ENCODE measurements at regions not wholly inside any gene's neighbourhood (a gene's known extent, or its start where the extent isn't known, plus 50 kb on each side); places are given as distances from the start of the nearest gene placed in this dataset.
A peak's percentile ranks its signal among the peaks of the same experiment; 100 is the strongest.

GRCh38 chr17:5942687-5943086 is 127.5 kb upstream of the WSCD1 start:
- H3K9me3 ChIP-seq (ENCODE audit: control insufficient read depth, insufficient read depth, low read length): no peaks in the 10 kb centered on the region
- peaks cover 8% of the 10 kb centered on the region for H3K4me1 ChIP-seq (ENCODE audit: control insufficient read depth, insufficient read depth, low read length)
- no peaks in the 10 kb centered on the region for H3K27me3 ChIP-seq (ENCODE audit: control insufficient read depth, insufficient read depth, low read length)
- H3K4me3 ChIP-seq (ENCODE audit: low read depth, low read length): no peak overlapping the region
- H3K27ac ChIP-seq (ENCODE audit: low read depth, low read length): no peak overlapping the region
- 78% methylated on average over 7 of the region's 7 CpGs for WGBS (ENCODE audit: insufficient coverage)
- no peaks in the 10 kb centered on the region for H3K36me3 ChIP-seq (ENCODE audit: control insufficient read depth, insufficient read depth, low read length)
- no peak for DNase-seq (ENCODE audit: low read depth in 4 of 6, low spot score in 6 of 6)

GRCh38 chr17:5943232-5943631 is 126.9 kb upstream of the WSCD1 start:
- Histone ChIP-seq H3K9me3 (ENCODE audit: control insufficient read depth, insufficient read depth, low read length) (no peaks in the 10 kb centered on the region), H3K27me3 (ENCODE audit: control insufficient read depth, insufficient read depth, low read length) (no peaks in the 10 kb centered on the region), H3K36me3 (ENCODE audit: control insufficient read depth, insufficient read depth, low read length) (no peaks in the 10 kb centered on the region), H3K4me1 (ENCODE audit: control insufficient read depth, insufficient read depth, low read length) (peaks cover 8% of the 10 kb centered on the region), H3K4me3 (ENCODE audit: low read depth, low read length) (no peak overlapping the region), H3K27ac (ENCODE audit: low read depth, low read length) (no peak overlapping the region)
- no peak for DNase-seq (ENCODE audit: low read depth in 4 of 6, low spot score in 6 of 6)
- WGBS (ENCODE audit: insufficient coverage): 84% methylated on average over 7 of the region's 7 CpGs

- WGBS (ENCODE audit: insufficient coverage): 51% methylated on average over 2 of the region's 6 CpGs
- H3K27me3 ChIP-seq (ENCODE audit: control insufficient read depth, insufficient read depth, low read length): no peaks in the 10 kb centered on the region
- H3K4me1 ChIP-seq (ENCODE audit: control insufficient read depth, insufficient read depth, low read length): peaks cover 8% of the 10 kb centered on the region
- H3K36me3 ChIP-seq (ENCODE audit: control insufficient read depth, insufficient read depth, low read length): no peaks in the 10 kb centered on the region
- no peak overlapping the region for H3K27ac ChIP-seq (ENCODE audit: low read depth, low read length)
- no peak overlapping the region for H3K4me3 ChIP-seq (ENCODE audit: low read depth, low read length)
- H3K9me3 ChIP-seq (ENCODE audit: control insufficient read depth, insufficient read depth, low read length): no peaks in the 10 kb centered on the region
- DNase-seq (ENCODE audit: low read depth in 4 of 6, low spot score in 6 of 6): peak in 1 of 6 donors; percentile 55
Measured at GRCh38 chr17:5943982-5944381, 126.2 kb upstream of the WSCD1 start.

- Histone ChIP-seq H3K4me1 (ENCODE audit: control insufficient read depth, insufficient read depth, low read length) (peaks cover 12% of the 10 kb centered on the region), H3K36me3 (ENCODE audit: control insufficient read depth, insufficient read depth, low read length) (no peaks in the 10 kb centered on the region), H3K9me3 (ENCODE audit: control insufficient read depth, insufficient read depth, low read length) (no peaks in the 10 kb centered on the region), H3K27me3 (ENCODE audit: control insufficient read depth, insufficient read depth, low read length) (no peaks in the 10 kb centered on the region), H3K4me3 (ENCODE audit: low read depth, low read length) (no peak overlapping the region), H3K27ac (ENCODE audit: low read depth, low read length) (no peak overlapping the region)
- no peak for DNase-seq (ENCODE audit: low read depth in 4 of 6, low spot score in 6 of 6)
- WGBS (ENCODE audit: insufficient coverage): no CpG with 5 or more reads among the region's 2 CpGs
Measured at GRCh38 chr17:5947701-5948180, 122.4 kb upstream of the WSCD1 start.

GRCh38 chr17:5948811-5949210 is 121.4 kb upstream of the WSCD1 start:
- WGBS (ENCODE audit: insufficient coverage): 83% methylated on average over 1 of the region's 3 CpGs

GRCh38 chr17:5950878-5951277 is 119.3 kb upstream of the WSCD1 start:
- no peaks in the 10 kb centered on the region for H3K27me3 ChIP-seq (ENCODE audit: control insufficient read depth, insufficient read depth, low read length)
- no CpG with 5 or more reads among the region's 8 CpGs for WGBS (ENCODE audit: insufficient coverage)
- H3K4me3 ChIP-seq (ENCODE audit: low read depth, low read length): no peak overlapping the region
- peak in 2 of 6 donors; percentile 81 to 90 for DNase-seq (ENCODE audit: low read depth in 4 of 6, low spot score in 6 of 6)
- no peak overlapping the region for H3K27ac ChIP-seq (ENCODE audit: low read depth, low read length)
- no peaks in the 10 kb centered on the region for H3K9me3 ChIP-seq (ENCODE audit: control insufficient read depth, insufficient read depth, low read length)
- no peaks in the 10 kb centered on the region for H3K36me3 ChIP-seq (ENCODE audit: control insufficient read depth, insufficient read depth, low read length)
- H3K4me1 ChIP-seq (ENCODE audit: control insufficient read depth, insufficient read depth, low read length): peaks cover 4% of the 10 kb centered on the region

More at GRCh38 chr17:5948811-5949210, 121.4 kb upstream of the WSCD1 start:
- no peak overlapping the region for H3K27ac ChIP-seq (ENCODE audit: low read depth, low read length)
- no peaks in the 10 kb centered on the region for H3K9me3 ChIP-seq (ENCODE audit: control insufficient read depth, insufficient read depth, low read length)
- H3K4me3 ChIP-seq (ENCODE audit: low read depth, low read length): no peak overlapping the region
- no peaks in the 10 kb centered on the region for H3K27me3 ChIP-seq (ENCODE audit: control insufficient read depth, insufficient read depth, low read length)
- peaks cover 12% of the 10 kb centered on the region for H3K4me1 ChIP-seq (ENCODE audit: control insufficient read depth, insufficient read depth, low read length)
- H3K36me3 ChIP-seq (ENCODE audit: control insufficient read depth, insufficient read depth, low read length): no peaks in the 10 kb centered on the region
- DNase-seq (ENCODE audit: low read depth in 4 of 6, low spot score in 6 of 6): no peak

GRCh38 chr17:5951912-5952311 is 118.3 kb upstream of the WSCD1 start:
- DNase-seq (ENCODE audit: low read depth in 4 of 6, low spot score in 6 of 6): no peak
- Histone ChIP-seq H3K36me3 (ENCODE audit: control insufficient read depth, insufficient read depth, low read length) (no peaks in the 10 kb centered on the region), H3K9me3 (ENCODE audit: control insufficient read depth, insufficient read depth, low read length) (no peaks in the 10 kb centered on the region), H3K4me3 (ENCODE audit: low read depth, low read length) (no peak overlapping the region), H3K27ac (ENCODE audit: low read depth, low read length) (no peak overlapping the region), H3K27me3 (ENCODE audit: control insufficient read depth, insufficient read depth, low read length) (no peaks in the 10 kb centered on the region), H3K4me1 (ENCODE audit: control insufficient read depth, insufficient read depth, low read length) (peaks cover 4% of the 10 kb centered on the region)
- 56% methylated on average over 2 of the region's 3 CpGs for WGBS (ENCODE audit: insufficient coverage)

- 80% methylated on average over 1 of the region's 4 CpGs for WGBS (ENCODE audit: insufficient coverage)
- H3K27ac ChIP-seq (ENCODE audit: low read depth, low read length): no peak overlapping the region
- no peaks in the 10 kb centered on the region for H3K9me3 ChIP-seq (ENCODE audit: control insufficient read depth, insufficient read depth, low read length)
- H3K4me1 ChIP-seq (ENCODE audit: control insufficient read depth, insufficient read depth, low read length): peaks cover 4% of the 10 kb centered on the region
- no peaks in the 10 kb centered on the region for H3K36me3 ChIP-seq (ENCODE audit: control insufficient read depth, insufficient read depth, low read length)
- H3K4me3 ChIP-seq (ENCODE audit: low read depth, low read length): no peak overlapping the region
- peak in 1 of 6 donors; percentile 65 for DNase-seq (ENCODE audit: low read depth in 4 of 6, low spot score in 6 of 6)
- no peaks in the 10 kb centered on the region for H3K27me3 ChIP-seq (ENCODE audit: control insufficient read depth, insufficient read depth, low read length)
Measured at GRCh38 chr17:5952518-5952917, 117.7 kb upstream of the WSCD1 start.

GRCh38 chr17:5955764-5956163 is 114.4 kb upstream of the WSCD1 start:
- Histone ChIP-seq H3K27me3 (ENCODE audit: control insufficient read depth, insufficient read depth, low read length) (no peaks in the 10 kb centered on the region), H3K4me1 (ENCODE audit: control insufficient read depth, insufficient read depth, low read length) (peaks cover 2% of the 10 kb centered on the region), H3K36me3 (ENCODE audit: control insufficient read depth, insufficient read depth, low read length) (no peaks in the 10 kb centered on the region), H3K9me3 (ENCODE audit: control insufficient read depth, insufficient read depth, low read length) (no peaks in the 10 kb centered on the region), H3K4me3 (ENCODE audit: low read depth, low read length) (no peak overlapping the region), H3K27ac (ENCODE audit: low read depth, low read length) (no peak overlapping the region)
- WGBS (ENCODE audit: insufficient coverage): 90% methylated on average over 1 of the region's 2 CpGs
- no peak for DNase-seq (ENCODE audit: low read depth in 4 of 6, low spot score in 6 of 6)

GRCh38 chr17:5958850-5959249 is 111.3 kb upstream of the WSCD1 start:
- Histone ChIP-seq H3K27me3 (ENCODE audit: control insufficient read depth, insufficient read depth, low read length) (peaks cover 2% of the 10 kb centered on the region), H3K27ac (ENCODE audit: low read depth, low read length) (no peak overlapping the region), H3K9me3 (ENCODE audit: control insufficient read depth, insufficient read depth, low read length) (no peaks in the 10 kb centered on the region), H3K4me1 (ENCODE audit: control insufficient read depth, insufficient read depth, low read length) (no peaks in the 10 kb centered on the region), H3K4me3 (ENCODE audit: low read depth, low read length) (no peak overlapping the region), H3K36me3 (ENCODE audit: control insufficient read depth, insufficient read depth, low read length) (no peaks in the 10 kb centered on the region)
- no peak for DNase-seq (ENCODE audit: low read depth in 4 of 6, low spot score in 6 of 6)
- 100% methylated on average over 4 of the region's 4 CpGs for WGBS (ENCODE audit: insufficient coverage)

All from spinal cord (tissue), 9 donors.